Activated CD4-positive, alpha-beta T cell treated with anti-CD3 and anti-CD28 coated beads, Interleukin-2, Interleukin-4, amounts not matched to agents 100 ng/mL and 50 ng/mL, durations not matched to agents 16 hours and 8 hours (primary cell): ENCODE measurements at regions not wholly inside any gene's neighbourhood (a gene's known extent, or its start where the extent isn't known, plus 50 kb on each side); places are given as distances from the start of the nearest gene placed in this dataset.

Experiments used
- DNase-seq: peaks from one replicate; pipeline ENCODE4 v3.0.0-alpha.2; 2020; ENCODE audit warnings: low spot score

DNA sequence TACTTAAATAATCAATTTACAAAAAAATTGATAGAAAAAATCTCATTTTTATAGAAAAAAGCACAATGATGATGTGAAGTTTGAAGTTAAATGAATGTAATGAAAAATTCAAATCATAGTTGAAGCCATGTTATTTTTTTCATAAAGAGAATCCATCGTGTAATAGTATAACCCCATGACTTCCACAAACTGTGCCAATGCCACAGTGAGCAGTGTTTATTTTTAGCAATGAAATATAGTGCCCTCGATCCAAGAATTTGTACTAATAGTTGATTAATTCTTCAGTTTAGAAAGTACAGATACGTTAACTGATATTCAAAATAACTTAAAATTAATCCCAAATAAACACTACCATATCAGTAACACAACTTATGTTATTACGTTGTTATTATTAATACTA, 225.9 kb downstream of the PTPRC start:
- DNase-seq = no peak

GRCh38 chr1:198865319-198865718, 226.5 kb downstream of the PTPRC start:
- no peak for DNase-seq

- DNase-seq = no peak
These were observed 228.3 kb downstream of the PTPRC start for GRCh38 chr1:198867182-198867581.

DNA sequence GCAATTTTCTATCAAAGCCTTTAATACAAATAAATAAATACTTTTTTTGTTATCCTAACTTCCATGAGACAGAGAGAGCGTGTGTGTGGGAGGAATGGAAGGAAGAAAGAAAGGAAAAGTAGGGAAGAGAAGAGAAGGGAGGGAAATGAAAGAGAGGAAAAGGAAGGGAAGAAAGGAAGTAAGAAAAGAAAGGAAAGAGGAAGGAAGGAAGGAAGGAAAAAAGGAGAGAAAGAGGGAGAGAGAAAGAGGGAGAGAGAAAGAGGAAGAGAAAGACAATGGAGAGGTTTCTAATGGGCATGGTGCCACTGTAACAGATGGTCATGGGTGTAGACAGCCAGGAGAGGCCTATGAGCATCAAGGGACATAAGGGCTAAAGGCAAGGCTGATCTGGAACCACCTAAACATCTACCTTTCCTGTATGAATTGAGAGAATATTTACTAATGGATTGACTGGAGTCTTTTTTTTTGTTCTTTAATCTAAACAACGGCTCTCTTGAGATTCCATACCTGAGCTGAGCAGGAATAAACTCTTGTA, 234.9 kb downstream of the PTPRC start:
- no peak for DNase-seq

DNA sequence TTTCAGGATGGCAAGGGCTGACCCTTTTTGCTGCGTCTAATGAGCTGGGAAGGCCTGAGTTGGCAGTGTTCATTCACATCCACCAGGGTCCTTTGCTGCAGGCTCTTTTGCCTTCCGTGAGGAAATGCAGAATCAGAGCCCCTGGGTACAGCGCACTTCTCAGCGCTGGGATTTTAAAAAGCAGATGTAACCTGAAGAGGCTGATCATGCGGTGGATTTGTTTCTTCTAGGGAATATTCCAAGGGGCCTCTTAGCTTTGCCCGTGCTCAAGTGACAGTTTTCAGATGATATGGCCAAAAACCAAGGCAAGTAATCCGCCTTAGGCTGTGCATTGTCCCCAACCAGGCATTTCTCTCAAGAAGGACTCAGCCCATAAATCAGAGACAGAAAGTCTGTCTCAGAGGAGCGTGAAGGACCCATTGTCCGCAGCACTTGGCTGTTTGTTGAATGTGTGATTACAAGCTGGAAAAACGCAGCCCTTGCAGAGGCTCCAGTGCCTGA, 237.6 kb downstream of the PTPRC start:
- DNase-seq = no peak

- DNase-seq = no peak
These were observed 239.7 kb downstream of the PTPRC start for GRCh38 chr1:198878566-198878965.

- no peak for DNase-seq
These were observed 241.0 kb downstream of the PTPRC start for GRCh38 chr1:198879711-198880306.

DNA sequence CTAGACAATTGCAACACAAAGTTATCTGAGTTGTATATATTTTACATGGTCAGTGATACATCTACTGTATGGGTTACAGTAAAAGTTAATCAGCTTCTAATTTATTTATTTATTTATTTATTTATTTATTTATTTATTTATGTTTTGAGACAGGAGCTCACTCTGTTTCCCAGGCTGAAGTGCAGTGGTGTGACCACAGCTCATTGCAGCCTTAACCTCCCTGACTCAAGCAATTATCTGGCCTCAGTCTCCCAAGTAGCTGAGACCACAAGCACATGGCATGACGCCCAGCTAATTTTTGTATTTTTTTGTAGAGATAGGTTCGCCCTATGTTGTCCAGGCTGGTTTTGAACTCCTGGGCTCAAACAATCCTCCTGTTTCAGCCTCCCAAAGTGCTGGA, 241.6 kb downstream of the PTPRC start:
- DNase-seq = no peak

DNA sequence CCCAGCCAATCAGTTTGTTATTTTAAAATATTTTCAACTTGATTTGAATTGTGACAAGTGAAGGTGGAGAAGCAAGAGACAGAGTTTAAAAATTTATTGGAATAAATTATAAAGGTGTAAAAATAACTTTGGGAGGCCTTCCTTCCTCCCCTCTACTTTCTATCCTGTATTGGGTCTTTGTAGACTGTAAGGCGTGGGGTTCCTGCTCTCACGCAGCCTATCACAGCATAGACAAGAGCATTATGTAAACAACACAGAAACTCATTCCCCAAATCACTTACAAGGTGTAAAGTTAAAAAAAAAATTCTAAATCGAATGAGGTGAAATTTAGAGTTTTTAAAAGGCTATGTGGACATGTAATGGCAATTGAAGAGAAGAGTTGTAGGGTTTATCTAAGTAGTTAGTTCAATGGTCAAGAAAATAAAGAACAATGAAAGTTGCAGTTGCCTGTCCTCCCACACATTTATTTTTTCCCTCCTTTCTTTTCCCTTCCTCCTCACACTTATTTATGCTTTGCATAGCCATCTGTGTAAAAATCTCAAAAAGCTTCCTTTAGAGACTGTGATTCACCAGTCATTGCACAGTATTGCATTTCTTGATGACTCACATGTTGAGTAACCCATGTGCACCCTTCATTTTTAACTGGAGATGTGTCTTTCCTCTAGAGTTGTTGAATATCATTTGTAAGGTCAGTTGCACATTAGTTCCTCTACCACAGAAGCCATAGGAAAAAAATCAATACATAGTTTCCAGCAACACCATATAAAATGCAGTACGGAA, 242.2 kb downstream of the PTPRC start:
- peak; percentile 58 for DNase-seq

DNA sequence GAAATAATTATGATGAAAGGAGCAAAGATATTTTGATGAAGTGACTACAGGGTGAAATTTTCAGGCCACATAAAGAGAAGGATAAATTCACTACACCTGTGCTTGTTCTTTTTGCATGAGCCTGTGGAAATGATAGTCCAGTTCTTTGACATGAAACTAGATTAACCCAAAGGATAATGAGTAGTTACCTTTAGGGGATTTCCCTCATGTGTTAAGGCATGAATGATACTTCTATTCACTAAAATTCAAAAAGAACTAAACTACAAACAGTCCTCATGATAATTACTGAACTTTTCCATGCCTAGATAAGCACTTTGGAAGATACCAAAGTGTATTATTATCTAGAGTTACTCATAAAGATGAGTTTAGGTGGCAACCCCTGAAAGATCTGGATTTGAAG, 244.3 kb downstream of the PTPRC start:
- DNase-seq = no peak

GRCh38 chr1:198887866-198888265, 249.0 kb downstream of the PTPRC start:
- DNase-seq = no peak

- no peak for DNase-seq
These were observed 249.6 kb downstream of the PTPRC start for GRCh38 chr1:198888379-198888943.

DNA sequence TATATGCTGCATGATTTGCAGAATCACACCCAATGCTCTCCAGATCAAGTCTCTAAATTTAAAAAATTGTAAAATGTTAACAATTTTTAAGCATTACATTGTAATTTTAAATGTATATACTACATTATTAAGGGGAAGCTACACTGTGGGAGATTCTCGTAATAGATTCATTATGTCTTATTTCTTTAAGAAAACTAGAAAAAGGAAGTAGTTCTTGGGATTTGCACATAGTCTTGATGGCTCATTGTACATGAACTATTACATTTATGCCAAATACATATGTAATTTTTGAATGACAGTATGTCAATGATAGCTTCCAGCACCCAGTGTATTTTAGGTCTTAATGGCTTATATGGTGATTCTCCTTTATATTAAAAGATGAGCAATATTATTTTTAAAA, 250.3 kb downstream of the PTPRC start:
- DNase-seq = no peak

DNA sequence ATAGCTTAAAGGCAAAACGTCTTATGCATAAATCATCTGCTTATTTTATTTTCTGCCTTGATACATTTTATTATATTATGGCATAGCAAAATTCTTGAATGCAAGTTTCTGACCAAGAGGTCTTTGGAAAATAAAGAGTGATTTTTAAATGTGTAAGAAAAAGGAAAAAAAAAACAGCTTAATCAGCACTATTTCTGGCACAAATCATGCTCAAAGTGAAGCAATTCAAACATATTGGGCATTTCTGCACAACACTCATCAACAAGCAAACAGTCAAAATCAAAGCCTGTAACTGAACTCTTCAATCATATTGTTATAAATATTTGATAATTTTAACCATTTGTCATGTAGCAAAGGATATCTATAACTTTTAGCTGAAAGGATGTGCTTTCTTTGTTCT, 250.9 kb downstream of the PTPRC start:
- no peak for DNase-seq

DNA sequence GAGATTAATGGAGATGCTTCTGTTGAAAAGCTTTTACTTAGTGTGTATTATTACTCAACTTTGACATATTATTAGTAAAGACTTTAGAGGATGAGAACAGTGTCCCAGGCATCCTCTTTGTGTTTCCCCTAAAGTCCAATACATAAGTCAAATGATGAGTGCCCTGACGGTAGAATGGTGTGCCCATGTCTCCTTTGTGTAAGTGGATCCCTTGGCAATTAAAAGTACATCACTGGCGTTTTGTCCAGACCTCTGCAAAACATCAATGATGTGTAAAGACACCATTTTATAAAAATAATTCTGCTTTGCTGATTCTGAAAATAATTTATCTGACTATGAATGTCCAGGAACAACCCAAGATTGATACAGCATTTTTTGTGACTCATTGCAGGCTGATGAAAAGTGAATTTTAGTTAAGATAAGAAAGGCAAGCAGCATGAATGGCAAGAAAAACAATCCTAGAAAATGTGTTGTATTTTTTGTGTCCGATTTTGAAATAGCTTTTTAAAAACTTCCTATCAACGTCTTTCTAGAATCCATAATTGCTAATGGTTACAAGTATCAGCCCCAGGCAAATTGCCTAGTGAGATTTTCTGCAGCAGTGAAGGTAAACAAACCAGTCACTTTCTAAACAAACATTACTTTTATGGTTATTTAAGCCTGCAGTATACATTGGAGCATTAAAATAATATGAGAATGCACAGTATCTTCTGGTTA, 251.5 kb downstream of the PTPRC start:
- DNase-seq = no peak

DNA sequence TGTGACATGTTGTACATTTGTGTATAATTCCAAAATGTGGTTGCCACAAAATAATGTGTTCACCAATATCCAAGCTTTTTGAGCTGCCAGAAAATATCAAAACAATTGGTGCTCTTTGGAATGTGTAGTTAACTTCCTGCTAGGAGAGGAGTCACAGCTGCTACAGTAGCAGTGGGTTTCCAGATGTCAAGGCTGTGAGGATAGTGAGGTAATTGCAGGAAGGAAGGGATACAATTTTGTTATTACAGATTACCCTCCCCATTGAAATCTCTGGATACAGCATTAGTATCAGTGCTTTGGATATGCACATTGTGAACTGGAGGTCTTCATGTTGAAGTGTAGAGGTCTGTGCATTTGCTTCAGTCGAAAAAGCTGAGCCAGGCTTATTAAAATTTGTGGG, 253.2 kb downstream of the PTPRC start:
- DNase-seq = no peak

GRCh38 chr1:198893141-198893540, 254.3 kb downstream of the PTPRC start:
- DNase-seq = no peak

DNA sequence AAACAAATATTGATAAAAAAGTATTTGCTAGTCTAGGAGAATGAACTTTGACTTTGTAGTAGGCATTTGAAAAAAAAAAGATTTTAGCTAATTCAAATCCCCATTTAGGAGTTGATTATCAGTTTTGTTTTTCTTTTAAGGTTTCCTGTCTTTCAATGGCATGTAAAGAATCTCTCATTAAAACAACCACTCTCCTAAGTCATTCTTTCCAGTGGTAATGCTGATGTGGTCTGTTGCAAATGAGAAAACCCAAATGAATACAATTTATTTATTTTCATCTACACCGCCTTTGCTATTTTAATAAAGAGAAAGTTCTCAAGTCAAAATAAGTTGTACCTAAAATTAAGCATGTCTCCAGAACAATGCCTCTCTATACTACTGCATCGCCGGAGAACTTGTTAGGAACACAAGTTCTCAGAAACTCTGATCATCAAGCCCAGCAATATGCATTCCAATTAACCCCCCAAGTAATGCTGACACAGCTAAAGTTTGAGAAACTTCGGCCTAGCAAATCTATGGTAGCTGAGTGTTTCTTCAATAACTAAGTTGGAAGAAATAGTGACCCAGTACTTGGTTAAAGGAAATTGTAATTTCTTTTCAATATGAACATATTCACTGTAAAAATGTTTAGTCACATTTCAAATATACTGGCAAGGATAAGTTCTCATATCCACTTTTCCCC, 255.1 kb downstream of the PTPRC start:
- DNase-seq = no peak

- no peak for DNase-seq
These were observed 262.4 kb downstream of the PTPRC start for GRCh38 chr1:198901266-198901665.

DNA sequence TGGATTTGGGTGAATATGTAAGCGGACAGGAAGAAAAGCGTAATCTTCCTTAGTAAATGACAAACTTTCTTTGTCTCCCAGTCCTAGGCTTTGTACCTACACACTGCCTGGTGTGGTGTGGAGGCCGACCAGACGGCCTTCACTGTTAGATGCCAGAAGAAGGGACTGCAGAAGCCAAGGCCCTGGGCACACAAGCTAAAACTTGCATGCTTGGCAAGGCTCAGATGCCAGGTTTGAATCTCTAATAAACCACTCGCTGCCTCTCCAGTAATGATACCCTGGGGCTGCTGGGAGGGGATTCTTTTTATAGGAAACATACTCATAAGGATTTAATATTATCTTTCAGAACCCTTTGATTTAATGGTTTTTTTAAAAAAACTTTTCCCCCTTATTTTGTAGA, 263.8 kb downstream of the PTPRC start:
- no peak for DNase-seq

DNA sequence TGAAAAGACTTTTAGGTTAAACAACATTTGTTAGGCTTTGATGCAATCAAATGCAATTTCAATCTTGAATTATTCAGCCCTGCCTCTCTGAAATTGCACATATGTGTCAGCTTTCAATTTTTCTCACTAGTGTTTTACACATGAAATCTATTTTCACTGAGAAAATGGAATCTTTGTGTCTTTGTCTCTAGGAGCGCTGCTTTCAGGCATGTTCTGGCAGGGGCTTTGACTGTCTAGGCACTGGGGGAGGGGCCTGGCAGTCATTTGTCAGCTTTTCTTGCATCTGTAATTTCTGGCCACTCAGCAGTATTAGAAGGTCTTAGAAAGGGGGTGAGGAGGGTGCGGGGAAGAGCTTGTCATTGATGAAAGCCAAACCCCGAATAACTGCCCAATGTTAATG, 264.4 kb downstream of the PTPRC start:
- DNase-seq = no peak

GRCh38 chr1:198903621-198904020, 264.8 kb downstream of the PTPRC start:
- no peak for DNase-seq
